ENCODE measurements at regions not wholly inside any gene's neighbourhood (a gene's known extent, or its start where the extent isn't known, plus 50 kb on each side); places are given as distances from the start of the nearest gene placed in this dataset.

DNA sequence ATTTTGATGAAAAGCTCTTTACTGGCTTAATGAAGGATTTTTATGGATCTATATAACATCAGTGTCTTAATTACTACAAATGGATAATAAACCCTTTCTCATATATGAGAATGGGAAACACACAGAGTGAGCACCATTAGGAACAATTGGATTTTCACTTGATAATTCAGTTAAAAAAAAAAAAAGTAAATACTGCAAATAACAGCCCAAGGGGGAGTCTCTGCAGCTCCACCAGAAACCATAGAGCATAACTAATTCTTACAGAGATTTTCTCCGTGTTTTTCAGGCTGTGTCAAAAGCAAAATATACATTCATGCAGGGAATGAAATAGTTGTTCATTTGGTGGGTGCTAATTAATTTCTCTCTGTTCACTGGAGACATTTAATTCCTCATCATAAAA is 125.3 kb downstream of the EBLN2 start:
- no peak overlapping the region for H3K4me3 Mint-ChIP-seq
- H3K27me3 Mint-ChIP-seq (ENCODE audit: low read depth), result no peaks in the 10 kb centered on the region; the same call in 1 of the 2 replicates
- no peak overlapping the region for H3K27ac Mint-ChIP-seq
- H2BK20ac ChIP-seq (ENCODE audit: low read depth, low read length, poor library complexity, severe bottlenecking), result no peak overlapping the region
- no peaks in the 10 kb centered on the region for H3K27me3 ChIP-seq (ENCODE audit: insufficient read depth, low read length)
- no peak overlapping the region for H3K4ac ChIP-seq (ENCODE audit: low read depth, low read length)
- WGBS (ENCODE audit: extremely low coverage, insufficient read length, low lambda C conversion rate), result no CpG with 5 or more reads among the region's 1 CpG
- H2AFZ ChIP-seq (ENCODE audit: low read length), result no peak overlapping the region
- H3K23ac ChIP-seq (ENCODE audit: insufficient read length, low read depth, low read length), result no peak overlapping the region
- no peak overlapping the region for H2BK5ac ChIP-seq (ENCODE audit: insufficient read length, low read length)
- H4K20me1 ChIP-seq (ENCODE audit: control insufficient read depth, insufficient read depth, insufficient read length), result no peaks in the 10 kb centered on the region
- no peaks in the 10 kb centered on the region for H3K79me2 ChIP-seq (ENCODE audit: insufficient read depth, low read length)
- no peak overlapping the region for H4K5ac ChIP-seq (ENCODE audit: insufficient read length, low read depth, low read length)
- peaks cover 0 to 1% of the 10 kb centered on the region in 2 experiments; a peak in 1 of 4 replicates for H3K4me1 Mint-ChIP-seq
- no peak overlapping the region for H3K4me2 ChIP-seq (ENCODE audit: insufficient read depth, insufficient read length, low read length)
- H2BK120ac ChIP-seq (ENCODE audit: low read depth, low read length, poor library complexity, severe bottlenecking), result no peak overlapping the region
- H3T11ph ChIP-seq (ENCODE audit: low read length), result no peak overlapping the region
- H3K23me2 ChIP-seq (ENCODE audit: insufficient read length, low read depth, low read length, poor library complexity, severe bottlenecking), result no peaks in the 10 kb centered on the region
- no peaks in the 10 kb centered on the region for H3K79me1 ChIP-seq (ENCODE audit: insufficient read depth, low read depth, low read length, poor library complexity, severe bottlenecking)
- no peaks in the 10 kb centered on the region for H3K9me3 ChIP-seq (ENCODE audit: control insufficient read depth, low read depth, low read length)
- no peak overlapping the region for H2BK12ac ChIP-seq (ENCODE audit: insufficient read length, low read depth, low read length)
- H3K9ac ChIP-seq (ENCODE audit: extremely low read depth, insufficient read length, low read length), result no peak overlapping the region
- H3K4me1 ChIP-seq (ENCODE audit: insufficient read depth, low read length), result no peaks in the 10 kb centered on the region
- DNase-seq, result no peak
- no peak overlapping the region for H3K14ac ChIP-seq (ENCODE audit: insufficient read depth, low read length)
- H4K8ac ChIP-seq (replicated peaks; ENCODE audit: insufficient read length, low read depth, low read length), result no peak overlapping the region
- no peak overlapping the region for H3K18ac ChIP-seq (ENCODE audit: insufficient read length, low read depth, low read length)
- no peak overlapping the region for H2BK15ac ChIP-seq (ENCODE audit: low read depth, low read length)
- no peaks in the 10 kb centered on the region for H3K9me3 Mint-ChIP-seq
- no peak overlapping the region for H3K56ac ChIP-seq (ENCODE audit: insufficient read length, low read depth, low read length)
- no peak overlapping the region for H2AK5ac ChIP-seq (ENCODE audit: insufficient read length, low read length)
- TF ChIP-seq, protein P1, sequence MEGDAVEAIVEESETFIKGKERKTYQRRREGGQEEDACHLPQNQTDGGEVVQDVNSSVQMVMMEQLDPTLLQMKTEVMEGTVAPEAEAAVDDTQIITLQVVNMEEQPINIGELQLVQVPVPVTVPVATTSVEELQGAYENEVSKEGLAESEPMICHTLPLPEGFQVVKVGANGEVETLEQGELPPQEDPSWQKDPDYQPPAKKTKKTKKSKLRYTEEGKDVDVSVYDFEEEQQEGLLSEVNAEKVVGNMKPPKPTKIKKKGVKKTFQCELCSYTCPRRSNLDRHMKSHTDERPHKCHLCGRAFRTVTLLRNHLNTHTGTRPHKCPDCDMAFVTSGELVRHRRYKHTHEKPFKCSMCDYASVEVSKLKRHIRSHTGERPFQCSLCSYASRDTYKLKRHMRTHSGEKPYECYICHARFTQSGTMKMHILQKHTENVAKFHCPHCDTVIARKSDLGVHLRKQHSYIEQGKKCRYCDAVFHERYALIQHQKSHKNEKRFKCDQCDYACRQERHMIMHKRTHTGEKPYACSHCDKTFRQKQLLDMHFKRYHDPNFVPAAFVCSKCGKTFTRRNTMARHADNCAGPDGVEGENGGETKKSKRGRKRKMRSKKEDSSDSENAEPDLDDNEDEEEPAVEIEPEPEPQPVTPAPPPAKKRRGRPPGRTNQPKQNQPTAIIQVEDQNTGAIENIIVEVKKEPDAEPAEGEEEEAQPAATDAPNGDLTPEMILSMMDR (conservative IDR thresholded peaks at IDR 0.05), result no peak
- no peak overlapping the region for H3K27ac ChIP-seq (ENCODE audit: insufficient read length, low read depth, low read length)
- no peaks in the 10 kb centered on the region for H3K36me3 Mint-ChIP-seq (ENCODE audit: insufficient read depth in 1 of 3, low read depth in 3 of 3)
- no peak overlapping the region for H4K91ac ChIP-seq (ENCODE audit: insufficient read length, low read depth, low read length)
